ENCODE measurements at regions not wholly inside any gene's neighbourhood (a gene's known extent, or its start where the extent isn't known, plus 50 kb on each side); places are given as distances from the start of the nearest gene placed in this dataset.
"Not testable (repeated sequence)": the region's sequence is repeated elsewhere in the genome, so short reads cannot be mapped to it uniquely, and the experiment has no call there.

GRCh38 chr2:64924170-64924934 is 64.8 kb upstream of the SLC1A4 start:
- DNase-seq (ENCODE audit: low read depth, low spot score) (no peak), ATAC-seq (no peak)
- Histone ChIP-seq H3K4me3 (ENCODE audit: low read depth in 2 of 2, low read length in 2 of 2) (no peak overlapping the region), H3K9me3 (ENCODE audit: control insufficient read depth, insufficient read depth, low read depth, low read length) (no peaks in the 10 kb centered on the region), H3K4me1 (ENCODE audit: control insufficient read depth, insufficient read depth, low read length) (no peaks in the 10 kb centered on the region), H3K27me3 (ENCODE audit: control insufficient read depth, insufficient read depth, low read length) (peaks cover 3% of the 10 kb centered on the region; the same call in 1 of the 2 replicates), H3K27ac (ENCODE audit: low read length) (no peak overlapping the region), H3K36me3 (ENCODE audit: control insufficient read depth, insufficient read depth, low read length) (no peaks in the 10 kb centered on the region)
- TF ChIP-seq CTCF (IDR thresholded peaks at IDR 0.05): no peak
- no peak for TF ChIP-seq TCF7L2 (IDR thresholded peaks at IDR 0.05; ENCODE audit: low read depth, low read length)
- no peak for TF ChIP-seq REST (IDR thresholded peaks at IDR 0.05; ENCODE audit: insufficient read depth in 1 of 2, low read depth in 2 of 2, low read length in 1 of 2)
- no peak for TF ChIP-seq POLR2AphosphoS5 (IDR thresholded peaks at IDR 0.05; ENCODE audit: low read depth, low read length)
- no peak for TF ChIP-seq SIN3A (IDR thresholded peaks at IDR 0.05; ENCODE audit: borderline replicate concordance, insufficient read depth, low read depth, low read length)
- ChIA-PET POLR2A (no interaction called here), CTCF (no interaction called here)
- intact Hi-C loops (cut with micrococcal nuclease; ENCODE audit: unreplicated experiment): no loop called here
- no TSS peak for BruUV-seq (replicated peaks)
- in situ Hi-C loops (cut with HindIII; ENCODE audit: low pct_unique_long_range_greater_than_20kb, low sequenced_read_pairs): no loop called here

GRCh38 chr2:64925930-64926722 is 63.1 kb upstream of the SLC1A4 start:
- POLR2A ChIA-PET: interaction anchor here (0.7 kb wide), 1 partner anchor 578 kb away, joined by 5 read pairs; no protein-coding TSS in a partner anchor
- H3K4me3 ChIP-seq (ENCODE audit: low read depth in 2 of 2, low read length in 2 of 2); H3K4me1 ChIP-seq (ENCODE audit: control insufficient read depth, insufficient read depth, low read length); H3K9me3 ChIP-seq (ENCODE audit: control insufficient read depth, insufficient read depth, low read depth, low read length); in situ Hi-C loops (cut with HindIII; ENCODE audit: low pct_unique_long_range_greater_than_20kb, low sequenced_read_pairs); H3K27ac ChIP-seq (ENCODE audit: low read length); H3K36me3 ChIP-seq (ENCODE audit: control insufficient read depth, insufficient read depth, low read length); BruUV-seq (replicated peaks); DNase-seq (ENCODE audit: low read depth, low spot score); ATAC-seq; intact Hi-C loops (cut with micrococcal nuclease; ENCODE audit: unreplicated experiment); CTCF ChIA-PET: not testable (repeated sequence)
- peaks cover 17% of the 10 kb centered on the region for H3K27me3 ChIP-seq (ENCODE audit: control insufficient read depth, insufficient read depth, low read length)

GRCh38 chr2:64928813-64929212 is 60.4 kb upstream of the SLC1A4 start:
- in situ Hi-C loops (cut with HindIII; ENCODE audit: low pct_unique_long_range_greater_than_20kb, low sequenced_read_pairs): no loop called here
- BruUV-seq (replicated peaks): no TSS peak
- no peak overlapping the region for H3K27ac ChIP-seq (ENCODE audit: low read length)
- no peaks in the 10 kb centered on the region for H3K4me1 ChIP-seq (ENCODE audit: control insufficient read depth, insufficient read depth, low read length)
- no peak for DNase-seq (ENCODE audit: low read depth, low spot score)
- TF ChIP-seq TCF7L2 (IDR thresholded peaks at IDR 0.05; ENCODE audit: low read depth, low read length): no peak
- no peaks in the 10 kb centered on the region for H3K36me3 ChIP-seq (ENCODE audit: control insufficient read depth, insufficient read depth, low read length)
- H3K27me3 ChIP-seq (ENCODE audit: control insufficient read depth, insufficient read depth, low read length): peaks cover 24% of the 10 kb centered on the region
- H3K4me3 ChIP-seq (ENCODE audit: low read depth in 2 of 2, low read length in 2 of 2): no peak overlapping the region
- intact Hi-C loops (cut with micrococcal nuclease; ENCODE audit: unreplicated experiment): no loop called here
- no peaks in the 10 kb centered on the region for H3K9me3 ChIP-seq (ENCODE audit: control insufficient read depth, insufficient read depth, low read depth, low read length)
- no peak for ATAC-seq
- CTCF ChIA-PET: no interaction called here
- POLR2A ChIA-PET: no interaction called here
